ENCODE measurements at regions not wholly inside any gene's neighbourhood (a gene's known extent, or its start where the extent isn't known, plus 50 kb on each side); places are given as distances from the start of the nearest gene placed in this dataset.

DNA sequence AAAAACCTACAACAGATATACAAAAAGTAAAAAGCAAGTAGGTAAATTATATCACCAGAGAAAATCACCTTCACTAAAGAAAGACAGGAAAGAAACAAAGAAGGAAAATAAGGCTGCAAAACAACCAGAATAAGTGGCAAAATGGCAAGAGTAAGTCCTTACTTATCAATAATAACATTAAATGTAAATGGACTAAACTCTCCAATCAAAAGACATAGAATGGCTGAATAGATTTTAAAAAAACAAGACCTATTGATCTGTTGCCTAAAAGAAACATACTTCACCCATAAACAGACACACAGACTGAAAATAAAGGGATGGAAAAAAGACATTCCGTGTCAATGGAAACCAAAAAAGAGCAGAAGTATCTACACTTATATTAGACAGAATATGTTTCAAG is 695.7 kb upstream of the FAT3 start:
- no peaks in the 10 kb centered on the region for H3F3A ChIP-seq (ENCODE audit: low read length, unreplicated experiment)
- intact Hi-C loops (cut with micrococcal nuclease): no loop called here
- H4K20me1 ChIP-seq (ENCODE audit: low read length): no peaks in the 10 kb centered on the region
- no peaks in the 10 kb centered on the region for H3K79me2 ChIP-seq (ENCODE audit: low read length)
- no TSS peak for BruUV-seq (replicated peaks)
- CTCF ChIA-PET: no interaction called here
- H3K27me3 ChIP-seq (ENCODE audit: low read length): no peaks in the 10 kb centered on the region
- H3K27ac ChIP-seq (ENCODE audit: low read length): no peak overlapping the region
- no peaks in the 10 kb centered on the region for H3K36me3 ChIP-seq (ENCODE audit: low read depth, low read length)
- peaks cover 28% of the 10 kb centered on the region; the same call in 1 of the 2 replicates for H3K9me3 ChIP-seq (ENCODE audit: low read length)
- no peak overlapping the region for H3K4me3 ChIP-seq (ENCODE audit: low read length)
- H3K4me2 ChIP-seq (ENCODE audit: low read length): no peak overlapping the region
- POLR2A ChIA-PET (ENCODE audit: unreplicated experiment): no interaction called here
- no peak overlapping the region for H2AFZ ChIP-seq (ENCODE audit: low read length)
- H3K9me2 ChIP-seq (replicated peaks; ENCODE audit: low read length): no peaks in the 10 kb centered on the region
- H3K4me1 ChIP-seq (ENCODE audit: insufficient read depth, low read length): no peaks in the 10 kb centered on the region
- DNase-seq: no peak
- no peak for ATAC-seq
- H3K9ac ChIP-seq (ENCODE audit: low read length): no peak overlapping the region
- TF ChIP-seq, protein P1, sequence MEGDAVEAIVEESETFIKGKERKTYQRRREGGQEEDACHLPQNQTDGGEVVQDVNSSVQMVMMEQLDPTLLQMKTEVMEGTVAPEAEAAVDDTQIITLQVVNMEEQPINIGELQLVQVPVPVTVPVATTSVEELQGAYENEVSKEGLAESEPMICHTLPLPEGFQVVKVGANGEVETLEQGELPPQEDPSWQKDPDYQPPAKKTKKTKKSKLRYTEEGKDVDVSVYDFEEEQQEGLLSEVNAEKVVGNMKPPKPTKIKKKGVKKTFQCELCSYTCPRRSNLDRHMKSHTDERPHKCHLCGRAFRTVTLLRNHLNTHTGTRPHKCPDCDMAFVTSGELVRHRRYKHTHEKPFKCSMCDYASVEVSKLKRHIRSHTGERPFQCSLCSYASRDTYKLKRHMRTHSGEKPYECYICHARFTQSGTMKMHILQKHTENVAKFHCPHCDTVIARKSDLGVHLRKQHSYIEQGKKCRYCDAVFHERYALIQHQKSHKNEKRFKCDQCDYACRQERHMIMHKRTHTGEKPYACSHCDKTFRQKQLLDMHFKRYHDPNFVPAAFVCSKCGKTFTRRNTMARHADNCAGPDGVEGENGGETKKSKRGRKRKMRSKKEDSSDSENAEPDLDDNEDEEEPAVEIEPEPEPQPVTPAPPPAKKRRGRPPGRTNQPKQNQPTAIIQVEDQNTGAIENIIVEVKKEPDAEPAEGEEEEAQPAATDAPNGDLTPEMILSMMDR (conservative IDR thresholded peaks at IDR 0.05; ENCODE audit: low read depth, low read length): no peak
- no peak for TF ChIP-seq EZH2phosphoT487 (IDR thresholded peaks at IDR 0.05; ENCODE audit: borderline replicate concordance, low read length)
- TF ChIP-seq EZH2 (IDR thresholded peaks at IDR 0.05; ENCODE audit: low read length, unreplicated experiment): no peak

DNA sequence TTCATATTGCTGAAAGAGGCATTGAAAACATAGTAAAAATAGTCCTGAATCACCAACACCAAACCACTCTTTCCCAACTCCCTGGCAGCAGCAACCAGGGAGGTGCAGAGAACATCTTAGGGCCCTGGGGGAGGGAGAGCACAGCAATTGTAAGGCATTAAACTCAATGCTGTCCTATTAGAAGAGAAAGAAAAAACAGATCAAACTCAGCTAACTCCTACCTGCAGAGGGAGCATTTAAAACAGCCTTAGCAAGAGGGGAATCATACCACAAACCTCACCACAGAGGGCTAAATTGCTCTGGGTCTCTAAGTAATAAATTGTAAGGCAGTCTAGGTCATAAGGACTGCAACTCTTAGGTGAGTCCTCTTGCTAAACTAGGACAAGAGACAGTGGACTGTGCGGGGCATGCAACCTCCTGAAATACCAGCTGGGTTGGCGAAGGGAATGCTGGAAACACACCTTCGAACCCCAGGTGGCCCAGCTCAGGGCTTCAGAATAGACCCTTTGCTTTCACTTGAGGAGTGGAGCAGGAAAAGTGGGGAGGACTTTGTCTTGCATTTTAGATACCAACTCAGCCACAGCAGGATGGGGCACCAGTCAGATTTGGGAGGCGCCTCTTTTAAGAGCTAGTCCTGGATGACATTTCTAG is 697.1 kb upstream of the FAT3 start:
- POLR2A ChIA-PET (ENCODE audit: unreplicated experiment): no interaction called here

DNA sequence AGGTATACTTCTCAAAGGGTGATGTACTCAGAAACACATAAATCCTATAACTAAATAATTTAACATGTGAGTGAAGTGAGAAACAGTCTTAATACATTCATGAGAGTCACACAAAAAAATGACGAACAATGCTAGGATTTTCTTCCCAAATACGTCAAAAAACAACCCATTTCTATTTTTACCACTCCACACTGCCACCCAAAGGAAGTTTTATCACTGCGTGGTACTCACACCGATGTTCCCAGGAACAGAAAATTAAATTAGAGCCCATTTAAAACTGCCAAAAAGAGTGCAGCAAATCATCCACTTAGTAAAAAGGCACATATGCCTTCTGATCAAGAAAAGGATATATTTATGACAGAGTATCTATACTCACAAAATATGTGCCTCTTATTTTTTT is 710.9 kb upstream of the FAT3 start:
- Histone ChIP-seq H3F3A (ENCODE audit: low read length, unreplicated experiment) (no peaks in the 10 kb centered on the region), H4K20me1 (ENCODE audit: low read length) (no peaks in the 10 kb centered on the region), H3K79me2 (ENCODE audit: low read length) (no peaks in the 10 kb centered on the region), H3K4me3 (ENCODE audit: low read length) (no peak overlapping the region), H3K4me2 (ENCODE audit: low read length) (peak overlapping the region; percentile 21; the same call in 1 of the 2 replicates), H3K4me1 (ENCODE audit: insufficient read depth, low read length) (no peaks in the 10 kb centered on the region), H3K27me3 (ENCODE audit: low read length) (no peaks in the 10 kb centered on the region), H3K36me3 (ENCODE audit: low read depth, low read length) (no peaks in the 10 kb centered on the region), H2AFZ (ENCODE audit: low read length) (peak overlapping the region; percentile 44; the same call in 1 of the 2 replicates), H3K9me3 (ENCODE audit: low read length) (no peaks in the 10 kb centered on the region), H3K27ac (ENCODE audit: low read length) (no peak overlapping the region), H3K9ac (ENCODE audit: low read length) (no peak overlapping the region), H3K9me2 (replicated peaks; ENCODE audit: low read length) (no peaks in the 10 kb centered on the region)
- no peak for ATAC-seq
- no peak for TF ChIP-seq EZH2phosphoT487 (IDR thresholded peaks at IDR 0.05; ENCODE audit: borderline replicate concordance, low read length)
- no peak for TF ChIP-seq EZH2 (IDR thresholded peaks at IDR 0.05; ENCODE audit: low read length, unreplicated experiment)
- TF ChIP-seq, protein P1 (conservative IDR thresholded peaks at IDR 0.05; ENCODE audit: low read depth, low read length): peak; percentile 77
- BruUV-seq (replicated peaks): no TSS peak
- intact Hi-C loops (cut with micrococcal nuclease): no loop called here
- ChIA-PET CTCF (no interaction called here), POLR2A (ENCODE audit: unreplicated experiment) (no interaction called here)
- DNase-seq: peak; percentile 55

More for the DNA sequence above, 697.1 kb upstream of the FAT3 start:
- no peak overlapping the region for H2AFZ ChIP-seq (ENCODE audit: low read length)
- no peaks in the 10 kb centered on the region for H3F3A ChIP-seq (ENCODE audit: low read length, unreplicated experiment)
- TF ChIP-seq EZH2phosphoT487 (IDR thresholded peaks at IDR 0.05; ENCODE audit: borderline replicate concordance, low read length): no peak
- TF ChIP-seq, protein P1 (conservative IDR thresholded peaks at IDR 0.05; ENCODE audit: low read depth, low read length): peak; percentile 26; the same call in 1 of the 2 replicates
- TF ChIP-seq EZH2 (IDR thresholded peaks at IDR 0.05; ENCODE audit: low read length, unreplicated experiment): no peak
- H3K27me3 ChIP-seq (ENCODE audit: low read length): no peaks in the 10 kb centered on the region
- no peaks in the 10 kb centered on the region for H3K9me2 ChIP-seq (replicated peaks; ENCODE audit: low read length)
- no peak overlapping the region for H3K9ac ChIP-seq (ENCODE audit: low read length)
- H4K20me1 ChIP-seq (ENCODE audit: low read length): no peaks in the 10 kb centered on the region
- ATAC-seq (no peak), DNase-seq (no peak)
- H3K4me3 ChIP-seq (ENCODE audit: low read length): no peak overlapping the region
- H3K9me3 ChIP-seq (ENCODE audit: low read length): peaks cover 26% of the 10 kb centered on the region
- H3K4me1 ChIP-seq (ENCODE audit: insufficient read depth, low read length): no peaks in the 10 kb centered on the region
- no peaks in the 10 kb centered on the region for H3K79me2 ChIP-seq (ENCODE audit: low read length)
- intact Hi-C loops (cut with micrococcal nuclease): no loop called here
- H3K27ac ChIP-seq (ENCODE audit: low read length): no peak overlapping the region
- H3K4me2 ChIP-seq (ENCODE audit: low read length): no peak overlapping the region
- no TSS peak for BruUV-seq (replicated peaks)
- no peaks in the 10 kb centered on the region for H3K36me3 ChIP-seq (ENCODE audit: low read depth, low read length)
- CTCF ChIA-PET: no interaction called here
